Activated naive CD8-positive, alpha-beta T cell treated with anti-CD3 and anti-CD28 coated beads for 36 hours (primary cell): ENCODE measurements at regions not wholly inside any gene's neighbourhood (a gene's known extent, or its start where the extent isn't known, plus 50 kb on each side); places are given as distances from the start of the nearest gene placed in this dataset.

Experiments used
- DNase-seq: peaks from one replicate; pipeline ENCODE4 v3.0.0; 2021
- H3K27ac Mint-ChIP-seq: one replicate; pipeline ENCODE4 v1.8.0; 2022; ENCODE audit warnings: mild to moderate bottlenecking, moderate library complexity, mixed read lengths
- H3K27me3 Mint-ChIP-seq: one replicate; pipeline ENCODE4 v1.8.0; 2022; ENCODE audit warnings: mild to moderate bottlenecking, mixed read lengths
- H3K36me3 Mint-ChIP-seq: one replicate; pipeline ENCODE4 v1.8.0; 2021; ENCODE audit warnings: mild to moderate bottlenecking, mixed read lengths
- H3K4me1 Mint-ChIP-seq: one replicate; pipeline ENCODE4 v1.8.0; 2021; ENCODE audit warnings: mixed read lengths
- H3K4me3 Mint-ChIP-seq: one replicate; pipeline ENCODE4 v1.8.0; 2022; ENCODE audit warnings: mild to moderate bottlenecking, moderate library complexity, mixed read lengths
- H3K9me3 Mint-ChIP-seq: one replicate; pipeline ENCODE4 v1.8.0; 2022; ENCODE audit warnings: mixed read lengths

GRCh38 chr5:21694567-21694966 is 1158.6 kb downstream of the CDH12 start:
- no peaks in the 10 kb centered on the region for H3K36me3 Mint-ChIP-seq
- no peaks in the 10 kb centered on the region for H3K4me1 Mint-ChIP-seq
- H3K27ac Mint-ChIP-seq, result no peak overlapping the region
- no peak overlapping the region for H3K4me3 Mint-ChIP-seq
- H3K27me3 Mint-ChIP-seq, result no peaks in the 10 kb centered on the region
- peaks cover 4% of the 10 kb centered on the region for H3K9me3 Mint-ChIP-seq
- DNase-seq, result no peak

GRCh38 chr5:21693591-21693990 is 1159.6 kb downstream of the CDH12 start:
- no peaks in the 10 kb centered on the region for H3K27me3 Mint-ChIP-seq
- no peaks in the 10 kb centered on the region for H3K4me1 Mint-ChIP-seq

DNA sequence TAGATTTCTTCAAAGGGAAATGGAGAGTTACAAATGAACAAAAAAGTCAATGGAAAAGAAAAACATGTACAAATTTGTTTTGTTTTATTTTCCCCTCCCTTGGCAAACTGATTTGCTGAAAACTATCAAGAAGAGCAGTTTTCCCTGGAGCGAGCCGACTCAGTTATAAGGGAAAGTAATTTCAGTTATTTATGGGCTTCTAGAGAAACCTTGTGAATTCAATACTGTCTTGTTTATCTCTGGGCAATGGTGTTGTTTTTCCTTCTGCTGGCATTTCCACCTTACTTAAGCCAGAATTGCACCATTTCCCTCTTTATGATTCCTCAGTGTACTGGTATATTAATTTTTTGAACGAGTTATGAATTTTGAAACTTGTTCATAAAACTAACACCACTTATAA is 1163.6 kb downstream of the CDH12 start:
- Mint-ChIP-seq H3K27ac (no peak overlapping the region), H3K36me3 (no peaks in the 10 kb centered on the region), H3K27me3 (no peaks in the 10 kb centered on the region), H3K9me3 (no peaks in the 10 kb centered on the region), H3K4me1 (no peaks in the 10 kb centered on the region), H3K4me3 (no peak overlapping the region)
- DNase-seq, result no peak

More at GRCh38 chr5:21693591-21693990, 1159.6 kb downstream of the CDH12 start:
- DNase-seq, result no peak
- Mint-ChIP-seq H3K36me3 (no peaks in the 10 kb centered on the region), H3K27ac (no peak overlapping the region), H3K4me3 (no peak overlapping the region), H3K9me3 (peaks cover 2% of the 10 kb centered on the region)

DNA sequence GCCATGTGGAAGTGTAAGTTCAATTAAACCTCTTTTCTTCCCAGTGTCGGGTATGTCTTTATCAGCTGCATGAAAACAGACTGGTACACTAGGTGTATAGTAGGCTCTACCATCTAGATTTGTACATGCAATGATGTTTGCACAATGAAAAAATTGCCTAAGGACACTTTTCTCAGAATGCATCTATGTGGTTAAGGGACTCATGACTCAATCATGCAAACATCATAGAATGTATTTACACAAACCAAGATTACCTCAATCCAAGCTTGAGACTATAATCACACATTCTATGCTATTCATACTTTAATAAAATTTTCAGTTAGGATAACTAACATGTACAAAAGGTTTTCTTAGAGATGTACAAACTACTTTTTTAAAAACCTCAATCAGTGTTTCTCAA is 1164.5 kb downstream of the CDH12 start:
- DNase-seq, result no peak
- no peaks in the 10 kb centered on the region for H3K9me3 Mint-ChIP-seq
- H3K4me3 Mint-ChIP-seq, result no peak overlapping the region
- H3K36me3 Mint-ChIP-seq, result no peaks in the 10 kb centered on the region
- no peaks in the 10 kb centered on the region for H3K27me3 Mint-ChIP-seq
- H3K4me1 Mint-ChIP-seq, result no peaks in the 10 kb centered on the region
- no peak overlapping the region for H3K27ac Mint-ChIP-seq

DNA sequence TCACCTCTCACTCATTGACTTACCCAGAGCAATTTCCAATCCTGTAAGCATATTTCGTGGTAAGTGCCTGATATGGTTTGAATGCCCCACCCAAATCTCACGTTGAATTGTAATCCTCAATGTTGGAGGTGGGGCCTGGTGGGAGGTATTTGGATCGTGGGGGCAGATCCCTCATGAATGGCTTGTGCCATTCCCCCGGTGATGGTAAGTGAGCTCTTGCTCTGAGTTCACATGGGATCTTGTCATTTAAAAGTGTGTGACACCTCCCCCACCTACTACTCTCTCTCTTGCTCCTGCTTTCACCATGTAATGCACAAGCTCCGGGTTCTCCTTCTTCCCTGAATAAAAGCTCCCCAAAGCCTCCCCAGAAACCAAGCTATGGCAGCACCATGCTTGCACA is 1165.5 kb downstream of the CDH12 start:
- Mint-ChIP-seq H3K9me3 (no peaks in the 10 kb centered on the region), H3K36me3 (no peaks in the 10 kb centered on the region), H3K27me3 (no peaks in the 10 kb centered on the region), H3K4me1 (no peaks in the 10 kb centered on the region), H3K27ac (no peak overlapping the region), H3K4me3 (no peak overlapping the region)
- DNase-seq, result no peak

GRCh38 chr5:21686706-21687105 is 1166.4 kb downstream of the CDH12 start:
- H3K36me3 Mint-ChIP-seq, result no peaks in the 10 kb centered on the region
- no peaks in the 10 kb centered on the region for H3K27me3 Mint-ChIP-seq
- no peaks in the 10 kb centered on the region for H3K4me1 Mint-ChIP-seq
- DNase-seq, result no peak
- H3K9me3 Mint-ChIP-seq, result no peaks in the 10 kb centered on the region
- H3K27ac Mint-ChIP-seq, result no peak overlapping the region
- no peak overlapping the region for H3K4me3 Mint-ChIP-seq

DNA sequence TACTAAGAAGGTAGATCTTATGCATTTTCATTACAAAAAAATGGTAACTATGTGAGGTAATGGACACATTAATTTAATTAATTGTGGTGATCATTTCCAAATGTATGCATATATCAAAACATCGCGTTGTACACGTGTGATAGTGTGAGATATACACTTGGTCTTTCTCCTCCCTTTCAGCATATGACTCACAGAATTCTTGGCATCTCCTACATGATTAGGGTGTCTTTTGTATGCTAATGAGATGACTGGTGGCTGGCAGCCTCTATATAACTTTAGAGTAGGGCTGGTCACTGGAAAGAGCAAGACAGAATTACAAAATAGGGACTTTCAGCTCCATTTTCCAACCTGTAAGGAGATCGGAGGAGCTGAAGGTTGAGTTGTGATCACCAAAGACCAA is 1167.6 kb downstream of the CDH12 start:
- H3K4me1 Mint-ChIP-seq, result no peaks in the 10 kb centered on the region
- no peaks in the 10 kb centered on the region for H3K36me3 Mint-ChIP-seq
- H3K9me3 Mint-ChIP-seq, result no peaks in the 10 kb centered on the region
- no peak overlapping the region for H3K4me3 Mint-ChIP-seq
- H3K27me3 Mint-ChIP-seq, result no peaks in the 10 kb centered on the region
- DNase-seq, result no peak
- H3K27ac Mint-ChIP-seq, result no peak overlapping the region

- Mint-ChIP-seq H3K4me3 (no peak overlapping the region), H3K36me3 (no peaks in the 10 kb centered on the region), H3K9me3 (no peaks in the 10 kb centered on the region), H3K27me3 (no peaks in the 10 kb centered on the region), H3K27ac (no peak overlapping the region), H3K4me1 (no peaks in the 10 kb centered on the region)
- no peak for DNase-seq
Observed at GRCh38 chr5:21684992-21685391, 1168.2 kb downstream of the CDH12 start.

- Mint-ChIP-seq H3K4me3 (no peak overlapping the region), H3K27me3 (no peaks in the 10 kb centered on the region), H3K36me3 (no peaks in the 10 kb centered on the region), H3K4me1 (no peaks in the 10 kb centered on the region), H3K27ac (no peak overlapping the region), H3K9me3 (no peaks in the 10 kb centered on the region)
- no peak for DNase-seq
Observed at GRCh38 chr5:21681911-21682310, 1171.2 kb downstream of the CDH12 start.

GRCh38 chr5:21680641-21681040 is 1172.5 kb downstream of the CDH12 start:
- Mint-ChIP-seq H3K9me3 (no peaks in the 10 kb centered on the region), H3K27me3 (no peaks in the 10 kb centered on the region), H3K4me1 (no peaks in the 10 kb centered on the region), H3K36me3 (no peaks in the 10 kb centered on the region), H3K4me3 (no peak overlapping the region), H3K27ac (no peak overlapping the region)
- DNase-seq, result no peak

- Mint-ChIP-seq H3K36me3 (no peaks in the 10 kb centered on the region), H3K4me1 (no peaks in the 10 kb centered on the region), H3K27ac (no peak overlapping the region), H3K9me3 (no peaks in the 10 kb centered on the region), H3K27me3 (no peaks in the 10 kb centered on the region), H3K4me3 (no peak overlapping the region)
- DNase-seq, result no peak
Observed at GRCh38 chr5:21680196-21680595, 1172.9 kb downstream of the CDH12 start.

- no peaks in the 10 kb centered on the region for H3K9me3 Mint-ChIP-seq
- DNase-seq, result no peak
- H3K27me3 Mint-ChIP-seq, result no peaks in the 10 kb centered on the region
- no peaks in the 10 kb centered on the region for H3K4me1 Mint-ChIP-seq
- H3K36me3 Mint-ChIP-seq, result no peaks in the 10 kb centered on the region
- H3K4me3 Mint-ChIP-seq, result no peak overlapping the region
- H3K27ac Mint-ChIP-seq, result no peak overlapping the region
Observed at GRCh38 chr5:21678526-21678925, 1174.6 kb downstream of the CDH12 start.

DNA sequence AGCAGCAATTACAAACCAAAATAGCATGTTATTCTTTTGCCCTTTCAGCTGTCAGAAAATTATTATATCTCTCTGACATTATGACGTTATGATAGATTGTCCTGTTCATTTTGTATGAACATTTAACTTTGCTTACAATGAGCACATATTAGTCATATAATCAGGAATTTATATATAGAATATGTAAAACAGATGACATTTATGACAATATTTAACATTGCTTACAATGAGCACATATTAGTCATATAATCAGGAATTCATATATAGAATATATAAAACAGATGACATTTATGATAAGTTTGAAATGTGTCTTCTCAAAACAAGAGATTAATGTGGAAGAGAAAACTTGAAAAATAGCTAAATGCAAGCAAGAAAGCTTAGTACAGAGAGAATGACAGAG is 1180.2 kb downstream of the CDH12 start:
- Mint-ChIP-seq H3K27me3 (no peaks in the 10 kb centered on the region), H3K9me3 (no peaks in the 10 kb centered on the region), H3K4me3 (no peak overlapping the region), H3K27ac (no peak overlapping the region), H3K4me1 (no peaks in the 10 kb centered on the region), H3K36me3 (no peaks in the 10 kb centered on the region)
- no peak for DNase-seq

- Mint-ChIP-seq H3K4me3 (no peak overlapping the region), H3K27ac (no peak overlapping the region), H3K36me3 (no peaks in the 10 kb centered on the region), H3K9me3 (no peaks in the 10 kb centered on the region), H3K4me1 (no peaks in the 10 kb centered on the region), H3K27me3 (no peaks in the 10 kb centered on the region)
- no peak for DNase-seq
Observed at GRCh38 chr5:21672360-21672759, 1180.8 kb downstream of the CDH12 start.

DNA sequence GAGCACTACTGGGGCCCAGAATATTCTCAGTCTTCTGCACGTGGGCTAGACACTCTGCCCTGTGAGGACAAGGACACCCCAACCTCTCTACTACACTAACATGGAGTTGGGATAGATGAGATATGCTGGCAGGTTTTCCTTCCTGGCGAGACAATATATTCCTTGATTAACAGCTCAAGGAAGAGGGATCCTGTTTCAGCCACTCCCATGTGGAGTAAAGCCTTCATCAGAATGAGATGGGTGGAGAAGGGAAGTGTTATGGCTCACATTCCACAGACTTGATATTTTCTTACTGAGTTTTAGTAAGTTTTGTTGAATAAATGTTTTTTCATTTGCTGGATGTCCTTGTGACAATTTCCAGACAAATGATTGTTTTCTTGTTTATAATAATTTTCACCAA is 1187.6 kb downstream of the CDH12 start:
- DNase-seq, result no peak
- Mint-ChIP-seq H3K4me1 (no peaks in the 10 kb centered on the region), H3K27ac (no peak overlapping the region), H3K36me3 (no peaks in the 10 kb centered on the region), H3K9me3 (peaks cover 8% of the 10 kb centered on the region), H3K27me3 (no peaks in the 10 kb centered on the region), H3K4me3 (no peak overlapping the region)

GRCh38 chr5:21663082-21663481 is 1190.1 kb downstream of the CDH12 start:
- Mint-ChIP-seq H3K36me3 (no peaks in the 10 kb centered on the region), H3K9me3 (peaks cover 8% of the 10 kb centered on the region)
- no peak for DNase-seq

DNA sequence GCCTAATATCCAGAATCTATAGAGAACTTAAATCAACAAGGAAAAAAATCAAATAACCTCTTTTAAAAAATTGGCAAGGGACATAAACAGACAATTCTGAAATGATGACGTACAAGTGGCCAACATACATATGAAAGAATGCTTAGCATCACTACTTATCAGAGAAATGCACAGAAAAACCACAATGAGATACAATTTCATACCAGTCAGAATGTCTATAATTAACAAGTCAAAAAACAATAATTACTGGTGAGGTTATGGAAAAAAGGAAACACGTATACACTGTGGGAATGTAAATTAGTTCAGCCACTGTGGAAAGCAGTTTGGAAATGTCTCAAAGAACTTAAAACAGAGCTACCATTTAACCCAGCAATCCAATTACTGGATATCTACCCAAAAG is 1192.0 kb downstream of the CDH12 start:
- Mint-ChIP-seq H3K9me3 (peaks cover 8% of the 10 kb centered on the region), H3K4me3 (no peak overlapping the region), H3K36me3 (no peaks in the 10 kb centered on the region), H3K27ac (no peak overlapping the region), H3K4me1 (no peaks in the 10 kb centered on the region), H3K27me3 (no peaks in the 10 kb centered on the region)
- no peak for DNase-seq

More at GRCh38 chr5:21663082-21663481, 1190.1 kb downstream of the CDH12 start:
- H3K27me3 Mint-ChIP-seq, result no peaks in the 10 kb centered on the region
- no peak overlapping the region for H3K27ac Mint-ChIP-seq
- H3K4me1 Mint-ChIP-seq, result no peaks in the 10 kb centered on the region
- no peak overlapping the region for H3K4me3 Mint-ChIP-seq
